OCI-LY3 (cell line): ENCODE measurements at regions not wholly inside any gene's neighbourhood (a gene's known extent, or its start where the extent isn't known, plus 50 kb on each side); places are given as distances from the start of the nearest gene placed in this dataset.

Experiments used
- H2AFZ ChIP-seq: fragments of 200-600, 300-600 bp; shearing (Covaris generic); 2 replicates; pipeline ENCODE4 v1.6.0; 2014; ENCODE audit warnings: antibody characterized with exemption, low read depth, low read length
- H3K27ac ChIP-seq: fragments of 200-600, 300-600 bp; sonication (generic); 2 replicates; pipeline ENCODE4 v1.5.1; 2014; ENCODE audit warnings: mild to moderate bottlenecking, low read length, moderate library complexity, mixed read lengths
- H3K27me3 ChIP-seq: fragments of 200-600, 300-600 bp; sonication (generic); 2 replicates; pipeline ENCODE4 v1.6.1; 2014; ENCODE audit warnings: low read depth, low read length, mixed read lengths
- H3K36me3 ChIP-seq: fragments of 200-600, 300-600 bp; sonication (generic); replicated peaks from 2 replicates; pipeline ENCODE3; 2014; ENCODE audit warnings: low read depth, low read length, mixed read lengths
- H3K4me1 ChIP-seq: fragments of 300-600, 200-600 bp; sonication (generic); 2 replicates; pipeline ENCODE4 v1.6.1; 2014; ENCODE audit warnings: low read length, mixed read lengths
- H3K4me2 ChIP-seq: fragments of 200-600, 300-600 bp; sonication (generic); 2 replicates; pipeline ENCODE4 v1.6.1; 2014; ENCODE audit warnings: low read length, mixed read lengths
- H3K4me3 ChIP-seq: fragments of 300-600, 200-600 bp; sonication (generic); 2 replicates; pipeline ENCODE4 v1.5.1; 2014; ENCODE audit warnings: antibody characterized with exemption, mild to moderate bottlenecking, low read length, moderate library complexity
- H3K79me2 ChIP-seq: fragments of 300-600, 200-600 bp; shearing (Covaris generic); 2 replicates; pipeline ENCODE4 v1.6.1; 2014; ENCODE audit warnings: mild to moderate bottlenecking, low read length, mixed read lengths
- H3K9ac ChIP-seq: fragments of 300-600, 200-600 bp; shearing (Covaris generic); 2 replicates; pipeline ENCODE4 v1.6.0; 2014; ENCODE audit warnings: mild to moderate bottlenecking, low read length, moderate library complexity
- H3K9me3 ChIP-seq: fragments of 200-600, 300-600 bp; shearing (Covaris generic); 2 replicates; pipeline ENCODE4 v1.6.1; 2014; ENCODE audit warnings: low read length, mixed read lengths; ENCODE audit not compliant: insufficient read depth
- H4K20me1 ChIP-seq: fragments of 200-600, 300-600 bp; sonication (generic); 2 replicates; pipeline ENCODE4 v1.6.1; 2016; ENCODE audit warnings: low read length, mixed read lengths; ENCODE audit not compliant: insufficient read depth
- EZH2phosphoT487 ChIP-seq: fragments of 200-600 bp; shearing (Covaris generic); IDR thresholded peaks from 2 replicates; pipeline ENCODE4 v1.6.1; 2018; ENCODE audit warnings: antibody characterized with exemption, mixed run types, low read depth
- TF ChIP-seq, protein P1 (sequence below): fragments of 200-600, 300-600 bp; sonication (generic); IDR thresholded peaks from 2 replicates; pipeline ENCODE4 v1.5.1; 2014; ENCODE audit warnings: antibody characterized with exemption, low read length, low read depth

DNA sequence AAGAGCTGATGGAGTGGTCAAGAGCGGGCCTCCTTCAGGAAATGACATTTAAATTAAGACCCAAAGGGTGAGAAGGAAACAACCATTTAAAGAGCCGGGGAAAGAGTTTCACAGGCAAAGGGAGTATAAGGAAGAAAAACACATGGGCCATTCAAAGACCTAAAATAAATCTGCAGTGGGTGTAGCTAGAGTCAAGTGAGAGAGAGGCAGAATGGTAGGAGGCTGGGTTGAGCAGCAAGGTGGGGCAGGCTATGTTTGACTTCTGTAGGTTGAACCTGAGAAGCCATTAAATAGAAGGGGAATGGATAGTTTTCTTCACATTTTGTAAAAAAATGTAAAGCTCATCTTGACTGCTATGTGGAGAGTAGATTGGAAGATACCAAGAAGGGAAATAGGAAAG lies 183.8 kb downstream of the LACC1 start:
- H3K4me1 ChIP-seq: no peaks in the 10 kb centered on the region
- H4K20me1 ChIP-seq: no peaks in the 10 kb centered on the region
- H3K4me3 ChIP-seq: no peak overlapping the region
- H3K79me2 ChIP-seq: no peaks in the 10 kb centered on the region
- no peaks in the 10 kb centered on the region for H3K9me3 ChIP-seq
- H3K9ac ChIP-seq: no peak overlapping the region
- H3K4me2 ChIP-seq: no peak overlapping the region
- no peaks in the 10 kb centered on the region for H3K36me3 ChIP-seq
- TF ChIP-seq, protein P1, sequence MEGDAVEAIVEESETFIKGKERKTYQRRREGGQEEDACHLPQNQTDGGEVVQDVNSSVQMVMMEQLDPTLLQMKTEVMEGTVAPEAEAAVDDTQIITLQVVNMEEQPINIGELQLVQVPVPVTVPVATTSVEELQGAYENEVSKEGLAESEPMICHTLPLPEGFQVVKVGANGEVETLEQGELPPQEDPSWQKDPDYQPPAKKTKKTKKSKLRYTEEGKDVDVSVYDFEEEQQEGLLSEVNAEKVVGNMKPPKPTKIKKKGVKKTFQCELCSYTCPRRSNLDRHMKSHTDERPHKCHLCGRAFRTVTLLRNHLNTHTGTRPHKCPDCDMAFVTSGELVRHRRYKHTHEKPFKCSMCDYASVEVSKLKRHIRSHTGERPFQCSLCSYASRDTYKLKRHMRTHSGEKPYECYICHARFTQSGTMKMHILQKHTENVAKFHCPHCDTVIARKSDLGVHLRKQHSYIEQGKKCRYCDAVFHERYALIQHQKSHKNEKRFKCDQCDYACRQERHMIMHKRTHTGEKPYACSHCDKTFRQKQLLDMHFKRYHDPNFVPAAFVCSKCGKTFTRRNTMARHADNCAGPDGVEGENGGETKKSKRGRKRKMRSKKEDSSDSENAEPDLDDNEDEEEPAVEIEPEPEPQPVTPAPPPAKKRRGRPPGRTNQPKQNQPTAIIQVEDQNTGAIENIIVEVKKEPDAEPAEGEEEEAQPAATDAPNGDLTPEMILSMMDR: no peak
- TF ChIP-seq EZH2phosphoT487: no peak
- peaks cover 78% of the 10 kb centered on the region for H3K27me3 ChIP-seq
- no peak overlapping the region for H3K27ac ChIP-seq
- no peak overlapping the region for H2AFZ ChIP-seq

DNA sequence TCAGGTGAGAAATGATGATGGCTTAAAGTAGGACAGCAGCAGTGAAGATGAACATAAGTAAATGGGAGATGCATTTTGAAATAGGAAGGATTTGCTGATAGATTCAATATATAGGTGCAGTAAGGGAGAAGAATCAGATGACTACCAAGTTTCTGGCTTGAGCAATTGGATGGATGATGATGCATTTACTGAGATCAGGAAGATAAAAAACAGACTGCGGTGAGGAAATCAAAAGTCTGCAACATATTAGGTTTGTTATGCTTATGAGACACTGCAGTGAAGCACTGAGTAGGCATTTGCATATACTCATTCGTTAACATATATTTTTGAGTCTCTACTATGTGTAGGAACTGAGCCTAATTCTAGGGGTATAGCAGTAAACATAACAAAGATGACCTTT lies 184.2 kb downstream of the LACC1 start:
- Histone ChIP-seq H4K20me1 (no peaks in the 10 kb centered on the region), H3K36me3 (no peaks in the 10 kb centered on the region), H3K4me3 (no peak overlapping the region), H2AFZ (no peak overlapping the region), H3K27ac (no peak overlapping the region), H3K79me2 (no peaks in the 10 kb centered on the region), H3K4me2 (no peak overlapping the region), H3K4me1 (no peaks in the 10 kb centered on the region), H3K9ac (no peak overlapping the region), H3K9me3 (no peaks in the 10 kb centered on the region), H3K27me3 (peaks cover 77% of the 10 kb centered on the region)
- TF ChIP-seq, protein P1: no peak
- no peak for TF ChIP-seq EZH2phosphoT487

DNA sequence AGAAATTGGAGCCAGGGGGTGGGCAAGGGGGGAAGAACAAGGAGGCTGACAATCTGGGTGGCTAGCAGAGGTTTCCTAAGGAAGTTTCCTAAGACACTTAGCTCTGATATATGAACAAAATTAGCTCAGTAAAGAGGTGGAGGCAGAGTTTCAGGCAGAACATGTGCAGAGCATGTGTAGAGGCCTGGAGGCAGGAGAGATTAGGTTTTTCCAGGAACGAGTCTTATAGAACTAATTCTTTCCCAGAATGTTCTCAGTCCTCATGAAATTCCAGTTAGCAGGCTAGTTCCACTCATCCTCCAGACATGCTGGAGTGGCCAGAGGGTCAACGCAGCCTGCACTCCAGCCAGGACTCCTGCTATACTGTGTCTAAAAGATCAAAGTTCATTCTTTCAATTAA lies 184.7 kb downstream of the LACC1 start:
- Histone ChIP-seq H3K4me3 (no peak overlapping the region), H4K20me1 (no peaks in the 10 kb centered on the region), H3K4me2 (no peak overlapping the region), H3K27ac (no peak overlapping the region), H3K4me1 (no peaks in the 10 kb centered on the region), H3K9ac (no peak overlapping the region), H3K36me3 (no peaks in the 10 kb centered on the region), H3K9me3 (no peaks in the 10 kb centered on the region), H3K79me2 (no peaks in the 10 kb centered on the region), H2AFZ (no peak overlapping the region), H3K27me3 (peaks cover 76% of the 10 kb centered on the region)
- TF ChIP-seq, protein P1: no peak
- no peak for TF ChIP-seq EZH2phosphoT487

DNA sequence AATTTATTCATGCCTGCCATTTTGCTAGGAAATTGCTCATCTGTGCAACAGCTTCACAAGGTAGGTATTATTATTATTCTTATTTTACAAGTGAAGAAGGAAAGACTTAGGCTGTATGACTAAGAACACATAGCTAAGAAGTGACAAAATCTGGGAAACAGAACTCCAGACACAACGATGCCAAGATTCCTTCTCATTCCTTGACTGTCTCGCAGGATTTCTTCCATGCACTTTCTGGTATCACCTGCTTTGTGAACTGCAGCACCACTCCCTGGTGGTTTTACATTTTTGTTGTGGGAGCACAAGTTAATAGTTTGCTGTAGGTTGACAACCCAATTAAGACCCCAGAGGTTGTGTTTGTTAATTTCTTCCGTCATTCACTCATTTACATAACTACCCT lies 188.5 kb downstream of the LACC1 start:
- H3K4me3 ChIP-seq: no peak overlapping the region
- H3K79me2 ChIP-seq: no peaks in the 10 kb centered on the region
- TF ChIP-seq, protein P1: no peak
- no peak for TF ChIP-seq EZH2phosphoT487
- no peaks in the 10 kb centered on the region for H3K4me1 ChIP-seq
- 0 out of 2 replicates have a peak, but pooled peaks cover 4% of the 10 kb centered on the region for H3K9me3 ChIP-seq
- no peak overlapping the region for H3K27ac ChIP-seq
- no peak overlapping the region for H3K4me2 ChIP-seq
- no peak overlapping the region for H2AFZ ChIP-seq
- peaks cover 51% of the 10 kb centered on the region for H3K27me3 ChIP-seq
- H4K20me1 ChIP-seq: no peaks in the 10 kb centered on the region
- H3K36me3 ChIP-seq: no peaks in the 10 kb centered on the region
- H3K9ac ChIP-seq: no peak overlapping the region
